ENCODE measurements at regions not wholly inside any gene's neighbourhood (a gene's known extent, or its start where the extent isn't known, plus 50 kb on each side); places are given as distances from the start of the nearest gene placed in this dataset.
"Not testable (repeated sequence)": the region's sequence is repeated elsewhere in the genome, so short reads cannot be mapped to it uniquely, and the experiment has no call there.

- not testable (repeated sequence) for DNase-seq (ENCODE audit: low read depth); H3K4me3 ChIP-seq (ENCODE audit: low read depth, low read length)
These were observed 165.8 kb upstream of the NBPF9 start for GRCh38 chr1:149269001-149269702.

- not testable (repeated sequence) for DNase-seq (ENCODE audit: low read depth); H3K4me3 ChIP-seq (ENCODE audit: low read depth, low read length)
These were observed 166.5 kb upstream of the NBPF9 start for GRCh38 chr1:149269833-149270232.

- not testable (repeated sequence) for H3K4me3 ChIP-seq (ENCODE audit: low read depth, low read length); DNase-seq (ENCODE audit: low read depth)
These were observed 171.1 kb upstream of the NBPF9 start for GRCh38 chr1:149274493-149274892.

GRCh38 chr1:149275802-149276201 lies 172.5 kb upstream of the NBPF9 start:
- H3K4me3 ChIP-seq (ENCODE audit: low read depth, low read length); DNase-seq (ENCODE audit: low read depth): not testable (repeated sequence)

- DNase-seq (ENCODE audit: low read depth); H3K4me3 ChIP-seq (ENCODE audit: low read depth, low read length): not testable (repeated sequence)
These were observed 173.1 kb upstream of the NBPF9 start for GRCh38 chr1:149276496-149276895.

GRCh38 chr1:149278156-149278555 lies 174.8 kb upstream of the NBPF9 start:
- not testable (repeated sequence) for DNase-seq (ENCODE audit: low read depth)

GRCh38 chr1:149279015-149279414 lies 175.7 kb upstream of the NBPF9 start:
- not testable (repeated sequence) for H3K4me3 ChIP-seq (ENCODE audit: low read depth, low read length); DNase-seq (ENCODE audit: low read depth)

More at GRCh38 chr1:149278156-149278555, 174.8 kb upstream of the NBPF9 start:
- not testable (repeated sequence) for H3K4me3 ChIP-seq (ENCODE audit: low read depth, low read length)

GRCh38 chr1:149279512-149279911 lies 176.2 kb upstream of the NBPF9 start:
- not testable (repeated sequence) for DNase-seq (ENCODE audit: low read depth)

GRCh38 chr1:149284773-149285172 lies 181.4 kb upstream of the NBPF9 start:
- H3K4me3 ChIP-seq (ENCODE audit: low read depth, low read length): not testable (repeated sequence)

More at GRCh38 chr1:149279512-149279911, 176.2 kb upstream of the NBPF9 start:
- H3K4me3 ChIP-seq (ENCODE audit: low read depth, low read length): not testable (repeated sequence)

GRCh38 chr1:149285205-149285604 lies 181.9 kb upstream of the NBPF9 start:
- DNase-seq (ENCODE audit: low read depth); H3K4me3 ChIP-seq (ENCODE audit: low read depth, low read length): not testable (repeated sequence)

More at GRCh38 chr1:149284773-149285172, 181.4 kb upstream of the NBPF9 start:
- not testable (repeated sequence) for DNase-seq (ENCODE audit: low read depth)

- not testable (repeated sequence) for DNase-seq (ENCODE audit: low read depth); H3K4me3 ChIP-seq (ENCODE audit: low read depth, low read length)
These were observed 182.3 kb upstream of the NBPF9 start for GRCh38 chr1:149285638-149286037.

- DNase-seq (ENCODE audit: low read depth); H3K4me3 ChIP-seq (ENCODE audit: low read depth, low read length): not testable (repeated sequence)
These were observed 185.2 kb upstream of the NBPF9 start for GRCh38 chr1:149288580-149288979.

- H3K4me3 ChIP-seq (ENCODE audit: low read depth, low read length); DNase-seq (ENCODE audit: low read depth): not testable (repeated sequence)
These were observed 174.2 kb upstream of the NBPF19 start for GRCh38 chr1:149300478-149301218.

- DNase-seq (ENCODE audit: low read depth); H3K4me3 ChIP-seq (ENCODE audit: low read depth, low read length): not testable (repeated sequence)
These were observed 173.6 kb upstream of the NBPF19 start for GRCh38 chr1:149301282-149301681.

- not testable (repeated sequence) for DNase-seq (ENCODE audit: low read depth); H3K4me3 ChIP-seq (ENCODE audit: low read depth, low read length)
These were observed 170.0 kb upstream of the NBPF19 start for GRCh38 chr1:149304796-149305195.

GRCh38 chr1:149307640-149308039 lies 167.2 kb upstream of the NBPF19 start:
- H3K4me3 ChIP-seq (ENCODE audit: low read depth, low read length); DNase-seq (ENCODE audit: low read depth): not testable (repeated sequence)

- H3K4me3 ChIP-seq (ENCODE audit: low read depth, low read length); DNase-seq (ENCODE audit: low read depth): not testable (repeated sequence)
These were observed 159.9 kb upstream of the NBPF19 start for GRCh38 chr1:149314921-149315320.

- DNase-seq (ENCODE audit: low read depth); H3K4me3 ChIP-seq (ENCODE audit: low read depth, low read length): not testable (repeated sequence)
These were observed 153.7 kb upstream of the NBPF19 start for GRCh38 chr1:149320971-149321731.

GRCh38 chr1:149321732-149322016 lies 153.2 kb upstream of the NBPF19 start:
- not testable (repeated sequence) for DNase-seq (ENCODE audit: low read depth)

GRCh38 chr1:149330081-149330335 lies 144.8 kb upstream of the NBPF19 start:
- H3K4me3 ChIP-seq (ENCODE audit: low read depth, low read length); DNase-seq (ENCODE audit: low read depth): not testable (repeated sequence)

More at GRCh38 chr1:149321732-149322016, 153.2 kb upstream of the NBPF19 start:
- not testable (repeated sequence) for H3K4me3 ChIP-seq (ENCODE audit: low read depth, low read length)
